H9 (cell line): ENCODE measurements at regions not wholly inside any gene's neighbourhood (a gene's known extent, or its start where the extent isn't known, plus 50 kb on each side); places are given as distances from the start of the nearest gene placed in this dataset.

Experiments used
- DNase-seq: peaks from one replicate; pipeline ENCODE4 v3.0.0-alpha.2; 2017
- H2AFZ ChIP-seq: one replicate; pipeline ENCODE4 v1.6.1; 2013; ENCODE audit warnings: mild to moderate bottlenecking, low read length, control low read depth, moderate library complexity
- H2AK5ac ChIP-seq: 2 replicates; pipeline ENCODE4 v1.6.1; 2013; ENCODE audit warnings: low read length, control low read depth, mixed read lengths; ENCODE audit not compliant: insufficient read length
- H2BK120ac ChIP-seq: one replicate; pipeline ENCODE4 v1.6.1; 2013; ENCODE audit warnings: low read depth, mild to moderate bottlenecking, low read length, control low read depth, inconsistent platforms; ENCODE audit not compliant: poor library complexity, severe bottlenecking
- H2BK12ac ChIP-seq: 2 replicates; pipeline ENCODE4 v1.6.1; 2013; ENCODE audit warnings: low read length, control low read depth, mixed read lengths, low read depth; ENCODE audit not compliant: insufficient read length
- H2BK15ac ChIP-seq: 2 replicates; pipeline ENCODE4 v1.6.1; 2013; ENCODE audit warnings: low read depth, low read length, control low read depth
- H2BK20ac ChIP-seq: one replicate; pipeline ENCODE4 v1.6.1; 2013; ENCODE audit warnings: low read depth, mild to moderate bottlenecking, low read length, control low read depth, inconsistent platforms; ENCODE audit not compliant: poor library complexity, severe bottlenecking
- H2BK5ac ChIP-seq: 2 replicates; pipeline ENCODE4 v1.6.1; 2013; ENCODE audit warnings: low read length, control low read depth, mixed read lengths; ENCODE audit not compliant: insufficient read length
- H3K14ac ChIP-seq: 2 replicates; pipeline ENCODE4 v1.6.1; 2013; ENCODE audit warnings: low read length, control low read depth; ENCODE audit not compliant: insufficient read depth
- H3K18ac ChIP-seq: 2 replicates; pipeline ENCODE4 v1.6.1; 2013; ENCODE audit warnings: low read depth, mild to moderate bottlenecking, mixed read lengths, low read length, control low read depth; ENCODE audit not compliant: insufficient read length
- H3K23ac ChIP-seq: 2 replicates; pipeline ENCODE4 v1.6.1; 2013; ENCODE audit warnings: low read length, control low read depth, mixed read lengths, low read depth; ENCODE audit not compliant: insufficient read length
- H3K23me2 ChIP-seq: 2 replicates; pipeline ENCODE4 v1.6.1; 2013; ENCODE audit warnings: low read depth, mild to moderate bottlenecking, mixed read lengths, low read length, control low read depth; ENCODE audit not compliant: insufficient read length, poor library complexity, severe bottlenecking
- H3K27ac ChIP-seq: 2 replicates; pipeline ENCODE4 v1.5.1; 2013; ENCODE audit warnings: low read length, control low read depth, mixed read lengths, low read depth; ENCODE audit not compliant: insufficient read length
- H3K27me3 ChIP-seq: 2 replicates; pipeline ENCODE4 v1.6.1; 2013; ENCODE audit warnings: low read length, control low read depth, inconsistent platforms; ENCODE audit not compliant: insufficient read depth
- H3K4ac ChIP-seq: 2 replicates; pipeline ENCODE4 v1.6.1; 2013; ENCODE audit warnings: low read depth, mild to moderate bottlenecking, control low read depth, inconsistent platforms, low read length, moderate library complexity
- H3K4me1 ChIP-seq: 2 replicates; pipeline ENCODE4 v1.6.1; 2013; ENCODE audit warnings: low read length, control low read depth, inconsistent platforms; ENCODE audit not compliant: insufficient read depth
- H3K4me2 ChIP-seq: 2 replicates; pipeline ENCODE4 v1.6.1; 2013; ENCODE audit warnings: low read length, control low read depth, mixed read lengths; ENCODE audit not compliant: insufficient read length, insufficient read depth
- H3K56ac ChIP-seq: 2 replicates; pipeline ENCODE4 v1.6.1; 2013; ENCODE audit warnings: low read depth, mild to moderate bottlenecking, mixed read lengths, low read length, control low read depth; ENCODE audit not compliant: insufficient read length
- H3K79me1 ChIP-seq: 2 replicates; pipeline ENCODE4 v1.6.1; 2013; ENCODE audit warnings: low read depth, mild to moderate bottlenecking, moderate library complexity, low read length, control low read depth, inconsistent platforms; ENCODE audit not compliant: insufficient read depth, poor library complexity, severe bottlenecking
- H3K79me2 ChIP-seq: 2 replicates; pipeline ENCODE4 v1.6.1; 2013; ENCODE audit warnings: low read length, control low read depth, inconsistent platforms; ENCODE audit not compliant: insufficient read depth
- H3K9ac ChIP-seq: 2 replicates; pipeline ENCODE4 v1.6.1; 2013; ENCODE audit warnings: low read length, control low read depth, mixed read lengths; ENCODE audit not compliant: insufficient read length; ENCODE audit errors: extremely low read depth
- H3K9me3 ChIP-seq: one replicate; pipeline ENCODE4 v1.6.1; 2013; ENCODE audit warnings: low read depth, low read length, inconsistent platforms; ENCODE audit not compliant: control insufficient read depth
- H3T11ph ChIP-seq: one replicate; pipeline ENCODE4 v1.6.1; 2013; ENCODE audit warnings: mild to moderate bottlenecking, low read length, control low read depth, inconsistent platforms
- H4K20me1 ChIP-seq: one replicate; pipeline ENCODE4 v1.6.1; 2013; ENCODE audit not compliant: control insufficient read depth, insufficient read length, insufficient read depth
- H4K5ac ChIP-seq: 2 replicates; pipeline ENCODE4 v1.6.1; 2013; ENCODE audit warnings: low read depth, mild to moderate bottlenecking, mixed read lengths, low read length, control low read depth; ENCODE audit not compliant: insufficient read length
- H4K8ac ChIP-seq: replicated peaks from 2 replicates; pipeline ENCODE4 v1.6.1; 2013; ENCODE audit warnings: low read length, control low read depth, mixed read lengths, low read depth; ENCODE audit not compliant: insufficient read length
- H4K91ac ChIP-seq: 2 replicates; pipeline ENCODE4 v1.6.1; 2013; ENCODE audit warnings: low read depth, mild to moderate bottlenecking, moderate library complexity, mixed read lengths, low read length, control low read depth; ENCODE audit not compliant: insufficient read length
- H3K27ac Mint-ChIP-seq, 3 experiments: 2 replicates in 2 of 3; 3 replicates in 1 of 3; pipeline ENCODE4 v1.8.0; 2020 to 2021; ENCODE audit warnings: mixed read lengths in 3 of 3, mild to moderate bottlenecking in 1 of 3, moderate library complexity in 1 of 3
- H3K27me3 Mint-ChIP-seq: 2 replicates; pipeline ENCODE4 v1.8.0; 2021; ENCODE audit warnings: low read depth, mild to moderate bottlenecking, moderate library complexity, mixed read lengths
- H3K36me3 Mint-ChIP-seq, 3 experiments: 2 replicates in 2 of 3; 3 replicates in 1 of 3; pipeline ENCODE4 v1.8.0; 2020 to 2021; ENCODE audit warnings: low read depth in 3 of 3, mixed read lengths in 3 of 3; ENCODE audit not compliant: insufficient read depth in 1 of 3
- H3K4me1 Mint-ChIP-seq, 2 experiments: 2 replicates each; pipeline ENCODE4 v1.8.0; 2020; ENCODE audit warnings: mixed read lengths in 2 of 2
- H3K4me3 Mint-ChIP-seq, 2 experiments: 2 replicates in 1 of 2; 3 replicates in 1 of 2; pipeline ENCODE4 v1.8.0; 2020 to 2021; ENCODE audit warnings: mild to moderate bottlenecking in 2 of 2, mixed read lengths in 2 of 2, moderate library complexity in 1 of 2
- H3K9me3 Mint-ChIP-seq, 2 experiments: 2 replicates in 1 of 2; 3 replicates in 1 of 2; pipeline ENCODE4 v1.8.0; 2020; ENCODE audit warnings: mild to moderate bottlenecking in 2 of 2, mixed read lengths in 2 of 2, moderate library complexity in 1 of 2
- CTCF ChIP-seq: fragments of 200-600 bp; sonication (generic); conservative IDR thresholded peaks from 3 replicates; pipeline ENCODE4 v1.8.0; 2021; ENCODE audit warnings: antibody characterized with exemption, mild to moderate bottlenecking
- WGBS: extraction: QIAGEN DNeasy Blood & Tissue Kit; methylation state at CpG from one replicate; pipeline ENCODE4 v1.1.7; 2013; ENCODE audit warnings: missing lambda C conversion rate, low lambda C conversion rate, mixed read lengths; ENCODE audit not compliant: insufficient read length; ENCODE audit errors: extremely low coverage; 5-methylcytosine and 5-hydroxymethylcytosine counted together

GRCh38 chr17:71436479-71436878 is 684.3 kb upstream of the SOX9 start:
- no peaks in the 10 kb centered on the region for H3K27me3 Mint-ChIP-seq
- no peak overlapping the region for H2AK5ac ChIP-seq
- no peak overlapping the region for H3K27ac Mint-ChIP-seq
- no peak overlapping the region for H4K8ac ChIP-seq
- no peak overlapping the region for H2BK15ac ChIP-seq
- no peaks in the 10 kb centered on the region for H3K4me1 Mint-ChIP-seq
- no CpG with 5 or more reads among the region's 1 CpG for WGBS
- no peak overlapping the region for H3K4ac ChIP-seq
- H3K56ac ChIP-seq = no peak overlapping the region
- no peak overlapping the region for H3K4me3 Mint-ChIP-seq
- no peak overlapping the region for H3K14ac ChIP-seq
- H2BK5ac ChIP-seq = no peak overlapping the region
- no peak overlapping the region for H3K23ac ChIP-seq
- no peak for DNase-seq
- no peaks in the 10 kb centered on the region for H3K4me1 ChIP-seq
- H2AFZ ChIP-seq = no peak overlapping the region
- H2BK20ac ChIP-seq = no peak overlapping the region
- no peak overlapping the region for H3K27ac ChIP-seq
- H3K79me1 ChIP-seq = no peaks in the 10 kb centered on the region
- H3K27me3 ChIP-seq = no peaks in the 10 kb centered on the region
- no peak overlapping the region for H2BK120ac ChIP-seq
- H3K36me3 Mint-ChIP-seq = no peaks in the 10 kb centered on the region
- no peaks in the 10 kb centered on the region for H3K79me2 ChIP-seq
- no peak overlapping the region for H3K4me2 ChIP-seq
- no peak overlapping the region for H3K18ac ChIP-seq
- H3T11ph ChIP-seq = no peak overlapping the region
- H3K23me2 ChIP-seq = no peaks in the 10 kb centered on the region
- no peak overlapping the region for H4K5ac ChIP-seq
- no peak overlapping the region for H3K9ac ChIP-seq
- TF ChIP-seq CTCF = no peak
- H3K9me3 Mint-ChIP-seq = no peaks in the 10 kb centered on the region; a peak in 1 of 5 replicates
- H2BK12ac ChIP-seq = no peak overlapping the region
- H3K9me3 ChIP-seq = no peaks in the 10 kb centered on the region
- H4K91ac ChIP-seq = no peak overlapping the region
- H4K20me1 ChIP-seq = no peaks in the 10 kb centered on the region
